ENCODE measurements at regions not wholly inside any gene's neighbourhood (a gene's known extent, or its start where the extent isn't known, plus 50 kb on each side); places are given as distances from the start of the nearest gene placed in this dataset.
"Not testable (repeated sequence)": the region's sequence is repeated elsewhere in the genome, so short reads cannot be mapped to it uniquely, and the experiment has no call there.

GRCh38 chr7:118949031-118949430 is 724.5 kb downstream of the ANKRD7 start:
- no peak for DNase-seq

GRCh38 chr7:118956285-118956684 is 731.8 kb downstream of the ANKRD7 start:
- not testable (repeated sequence) for DNase-seq

GRCh38 chr7:118969370-118969769 is 744.9 kb downstream of the ANKRD7 start:
- no peak for DNase-seq

GRCh38 chr7:118971706-118972105 is 747.2 kb downstream of the ANKRD7 start:
- no peak for DNase-seq

- no peak for DNase-seq
Observed at GRCh38 chr7:118974836-118975235, 750.3 kb downstream of the ANKRD7 start.

GRCh38 chr7:118995350-118995749 is 770.8 kb downstream of the ANKRD7 start:
- no peak for DNase-seq

GRCh38 chr7:119007236-119007635 is 782.7 kb downstream of the ANKRD7 start:
- no peak for DNase-seq

GRCh38 chr7:119010635-119011034 is 786.1 kb downstream of the ANKRD7 start:
- no peak for DNase-seq

- DNase-seq = no peak
Observed at GRCh38 chr7:119026391-119026790, 801.9 kb downstream of the ANKRD7 start.

- no peak for DNase-seq
Observed at GRCh38 chr7:119028736-119029135, 804.2 kb downstream of the ANKRD7 start.

- not testable (repeated sequence) for DNase-seq
Observed at GRCh38 chr7:119032136-119032535, 807.6 kb downstream of the ANKRD7 start.

GRCh38 chr7:119033641-119034040 is 809.1 kb downstream of the ANKRD7 start:
- DNase-seq = no peak

GRCh38 chr7:119037941-119038340 is 813.4 kb downstream of the ANKRD7 start:
- DNase-seq = no peak

- DNase-seq = no peak
Observed at GRCh38 chr7:119046068-119046467, 821.6 kb downstream of the ANKRD7 start.

- no peak for DNase-seq
Observed at GRCh38 chr7:119065966-119066365, 841.5 kb downstream of the ANKRD7 start.

GRCh38 chr7:119086026-119086425 is 861.5 kb downstream of the ANKRD7 start:
- no peak for DNase-seq

GRCh38 chr7:119090851-119091250 is 866.3 kb downstream of the ANKRD7 start:
- DNase-seq = no peak

GRCh38 chr7:119096683-119097082 is 872.2 kb downstream of the ANKRD7 start:
- DNase-seq = no peak

- not testable (repeated sequence) for DNase-seq
Observed at GRCh38 chr7:119100611-119101258, 876.2 kb downstream of the ANKRD7 start.

GRCh38 chr7:119102291-119102690 is 877.8 kb downstream of the ANKRD7 start:
- DNase-seq = no peak

GRCh38 chr7:119105381-119105780 is 880.9 kb downstream of the ANKRD7 start:
- DNase-seq = no peak

- no peak for DNase-seq
Observed at GRCh38 chr7:119123326-119123725, 898.8 kb downstream of the ANKRD7 start.

- DNase-seq = no peak
Observed at GRCh38 chr7:119127706-119128105, 903.2 kb downstream of the ANKRD7 start.

GRCh38 chr7:119132436-119132835 is 907.9 kb downstream of the ANKRD7 start:
- no peak for DNase-seq

- DNase-seq = no peak
Observed at GRCh38 chr7:119167431-119167830, 942.9 kb downstream of the ANKRD7 start.
